PC-3 (cell line): ENCODE measurements at regions not wholly inside any gene's neighbourhood (a gene's known extent, or its start where the extent isn't known, plus 50 kb on each side); places are given as distances from the start of the nearest gene placed in this dataset.
"Not testable (repeated sequence)": the region's sequence is repeated elsewhere in the genome, so short reads cannot be mapped to it uniquely, and the experiment has no call there.

Source experiments
- ATAC-seq: fragments of 200-7000 bp; cut with Tn5 transposase; 2 replicates; pipeline ENCODE4 v1.9.1; 2020; ENCODE audit warnings: mild to moderate bottlenecking, moderate library complexity
- BruUV-seq: library from RNA; stranded (reverse); fragments of 400-500 nt; replicated peaks from 2 replicates; lab custom pipeline; 2021; lab: Mats Ljungman, UMichigan
- CTCF ChIA-PET: fragments of 300-600 bp; sonication (Branson Sonifier 250); formaldehyde crosslinking; loops from one replicate; lab custom pipeline; 2022; ENCODE audit warnings: antibody characterized with exemption; lab: Charles Lee
- POLR2A ChIA-PET: fragments of 300-600 bp; sonication (Branson Sonifier 250); formaldehyde crosslinking; loops from one replicate; lab custom pipeline; 2022; ENCODE audit warnings: antibody characterized with exemption; ENCODE audit not compliant: unreplicated experiment; lab: Charles Lee
- DNase-seq: peaks from one replicate; pipeline ENCODE4 v3.0.0-alpha.2; 2015
- H2AFZ ChIP-seq: fragments of 300-600 bp; sonication (generic); 2 replicates; pipeline ENCODE4 v1.6.0; 2016; ENCODE audit warnings: antibody characterized with exemption, low read length
- H3F3A ChIP-seq: fragments of 300-600 bp; sonication (generic); one replicate; pipeline ENCODE4 v1.6.0; 2017; ENCODE audit warnings: antibody characterized with exemption, low read length, control low read depth, mild to moderate bottlenecking; ENCODE audit not compliant: unreplicated experiment
- H3K27ac ChIP-seq: fragments of 300-600 bp; sonication (generic); 2 replicates; pipeline ENCODE4 v1.5.1; 2016; ENCODE audit warnings: mild to moderate bottlenecking, low read length
- H3K27me3 ChIP-seq: fragments of 300-600 bp; sonication (generic); 2 replicates; pipeline ENCODE4 v1.6.1; 2016; ENCODE audit warnings: low read length, mixed read lengths
- H3K36me3 ChIP-seq: fragments of 300-600 bp; sonication (generic); 2 replicates; pipeline ENCODE4 v1.6.1; 2016; ENCODE audit warnings: low read depth, mixed run types, low read length, mixed read lengths
- H3K4me1 ChIP-seq: fragments of 300-600 bp; sonication (generic); 2 replicates; pipeline ENCODE4 v1.5.1; 2016; ENCODE audit warnings: low read length; ENCODE audit not compliant: insufficient read depth
- H3K4me2 ChIP-seq: fragments of 300-600 bp; sonication (generic); 2 replicates; pipeline ENCODE4 v1.6.0; 2016; ENCODE audit warnings: low read length
- H3K4me3 ChIP-seq: fragments of 300-600 bp; sonication (generic); 2 replicates; pipeline ENCODE4 v1.5.1; 2016; ENCODE audit warnings: mild to moderate bottlenecking, low read length, mixed read lengths
- H3K79me2 ChIP-seq: fragments of 300-600 bp; sonication (generic); 2 replicates; pipeline ENCODE4 v1.6.1; 2017; ENCODE audit warnings: low read length, mixed read lengths
- H3K9ac ChIP-seq: fragments of 300-600 bp; sonication (generic); 2 replicates; pipeline ENCODE4 v1.6.0; 2016; ENCODE audit warnings: mild to moderate bottlenecking, low read length
- H3K9me2 ChIP-seq: fragments of 300-600 bp; sonication (generic); replicated peaks from 2 replicates; pipeline ENCODE4 v1.6.1; 2016; ENCODE audit warnings: mixed run types, low read length, mixed read lengths
- H3K9me3 ChIP-seq: fragments of 300-600 bp; sonication (generic); 2 replicates; pipeline ENCODE4 v1.6.1; 2016; ENCODE audit warnings: low read length, mixed read lengths
- H4K20me1 ChIP-seq: fragments of 300-600 bp; sonication (generic); 2 replicates; pipeline ENCODE4 v1.6.1; 2016; ENCODE audit warnings: low read length, mixed read lengths
- CTCF ChIP-seq: fragments of 300-600 bp; sonication (generic); conservative IDR thresholded peaks from 2 replicates; pipeline ENCODE4 v1.5.1; 2017; ENCODE audit warnings: antibody characterized with exemption, low read depth, mild to moderate bottlenecking, low read length
- EZH2 ChIP-seq: fragments of 300-600 bp; sonication (generic); IDR thresholded peaks from one replicate; pipeline ENCODE4 v1.6.1; 2017; ENCODE audit warnings: antibody characterized with exemption, mild to moderate bottlenecking, low read length; ENCODE audit not compliant: unreplicated experiment
- EZH2phosphoT487 ChIP-seq: fragments of 300-600 bp; sonication (generic); IDR thresholded peaks from 2 replicates; pipeline ENCODE4 v1.6.1; 2018; ENCODE audit warnings: mild to moderate bottlenecking, antibody characterized with exemption, low read length, borderline replicate concordance
- intact Hi-C: fragments of 100-400 bp; cut with micrococcal nuclease; formaldehyde crosslinking; loops from 2 replicates; pipeline ENCODE4 v1.9.0; 2023

- H3K79me2 ChIP-seq = no peaks in the 10 kb centered on the region
- H3K4me3 ChIP-seq = no peak overlapping the region
- no peak overlapping the region for H2AFZ ChIP-seq
- no peaks in the 10 kb centered on the region for H3K4me1 ChIP-seq
- H4K20me1 ChIP-seq = no peaks in the 10 kb centered on the region
- intact Hi-C loops = no loop called here
- BruUV-seq = no TSS peak
- no peaks in the 10 kb centered on the region for H3K27me3 ChIP-seq
- no peak for TF ChIP-seq EZH2phosphoT487
- no peak for TF ChIP-seq EZH2
- TF ChIP-seq CTCF = no peak
- DNase-seq (no peak), ATAC-seq (no peak)
- 0 out of 2 replicates have a peak, but pooled peaks cover 3% of the 10 kb centered on the region for H3K9me3 ChIP-seq
- ChIA-PET POLR2A (no interaction called here), CTCF (interaction anchor here (0.6 kb wide), 1 partner anchor 32 kb away, joined by 4 read pairs; no protein-coding TSS in a partner anchor)
- H3K9ac ChIP-seq = no peak overlapping the region
- H3K36me3 ChIP-seq = no peaks in the 10 kb centered on the region
- H3K9me2 ChIP-seq = no peaks in the 10 kb centered on the region
- H3K4me2 ChIP-seq = no peak overlapping the region
- no peaks in the 10 kb centered on the region for H3F3A ChIP-seq
- no peak overlapping the region for H3K27ac ChIP-seq
Observed at GRCh38 chr1:19552291-19553010, 67.1 kb upstream of the CAPZB start.

GRCh38 chr1:19551837-19552236, 66.5 kb upstream of the CAPZB start:
- H3K4me2 ChIP-seq, POLR2A ChIA-PET, CTCF ChIA-PET: not testable (repeated sequence)

GRCh38 chr1:19550437-19550836, 65.1 kb upstream of the CAPZB start:
- intact Hi-C loops, CTCF ChIA-PET, POLR2A ChIA-PET: not testable (repeated sequence)

More at GRCh38 chr1:19551837-19552236, 66.5 kb upstream of the CAPZB start:
- H3K4me3 ChIP-seq, H3K27ac ChIP-seq, BruUV-seq, H4K20me1 ChIP-seq, DNase-seq, H3K9me3 ChIP-seq, H3F3A ChIP-seq, H3K79me2 ChIP-seq, intact Hi-C loops, H3K9ac ChIP-seq, H3K36me3 ChIP-seq, H3K27me3 ChIP-seq, ATAC-seq, H3K9me2 ChIP-seq, H3K4me1 ChIP-seq, H2AFZ ChIP-seq: not testable (repeated sequence)

More at GRCh38 chr1:19550437-19550836, 65.1 kb upstream of the CAPZB start:
- ATAC-seq, BruUV-seq, H3K9ac ChIP-seq, H3K4me2 ChIP-seq, H3F3A ChIP-seq, H3K9me2 ChIP-seq, H3K36me3 ChIP-seq, H3K27me3 ChIP-seq, H4K20me1 ChIP-seq, H3K4me1 ChIP-seq, H3K27ac ChIP-seq, DNase-seq, H3K4me3 ChIP-seq, H3K9me3 ChIP-seq, H2AFZ ChIP-seq, H3K79me2 ChIP-seq: not testable (repeated sequence)
